ENCODE measurements at regions not wholly inside any gene's neighbourhood (a gene's known extent, or its start where the extent isn't known, plus 50 kb on each side); places are given as distances from the start of the nearest gene placed in this dataset.

DNA sequence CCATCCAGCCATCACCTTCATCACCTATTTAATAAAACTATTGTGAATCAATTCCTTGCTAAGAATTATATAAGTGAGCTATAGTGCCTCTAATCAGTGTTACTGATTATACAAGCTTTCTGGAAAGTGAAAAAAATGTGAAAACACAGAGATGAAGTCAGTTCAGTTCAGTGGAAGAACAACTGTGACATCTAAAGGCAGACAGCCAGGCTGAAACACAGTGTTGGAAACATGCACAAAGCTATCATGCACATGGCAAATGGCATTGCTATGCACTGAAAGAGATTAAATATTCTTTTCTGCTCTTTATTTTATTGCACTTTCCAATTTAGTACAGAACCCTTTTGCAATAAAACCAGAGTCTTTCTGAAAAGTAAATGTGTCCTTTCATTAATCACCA lies 294.0 kb downstream of the RBM26 start:
- TF ChIP-seq, protein P1, sequence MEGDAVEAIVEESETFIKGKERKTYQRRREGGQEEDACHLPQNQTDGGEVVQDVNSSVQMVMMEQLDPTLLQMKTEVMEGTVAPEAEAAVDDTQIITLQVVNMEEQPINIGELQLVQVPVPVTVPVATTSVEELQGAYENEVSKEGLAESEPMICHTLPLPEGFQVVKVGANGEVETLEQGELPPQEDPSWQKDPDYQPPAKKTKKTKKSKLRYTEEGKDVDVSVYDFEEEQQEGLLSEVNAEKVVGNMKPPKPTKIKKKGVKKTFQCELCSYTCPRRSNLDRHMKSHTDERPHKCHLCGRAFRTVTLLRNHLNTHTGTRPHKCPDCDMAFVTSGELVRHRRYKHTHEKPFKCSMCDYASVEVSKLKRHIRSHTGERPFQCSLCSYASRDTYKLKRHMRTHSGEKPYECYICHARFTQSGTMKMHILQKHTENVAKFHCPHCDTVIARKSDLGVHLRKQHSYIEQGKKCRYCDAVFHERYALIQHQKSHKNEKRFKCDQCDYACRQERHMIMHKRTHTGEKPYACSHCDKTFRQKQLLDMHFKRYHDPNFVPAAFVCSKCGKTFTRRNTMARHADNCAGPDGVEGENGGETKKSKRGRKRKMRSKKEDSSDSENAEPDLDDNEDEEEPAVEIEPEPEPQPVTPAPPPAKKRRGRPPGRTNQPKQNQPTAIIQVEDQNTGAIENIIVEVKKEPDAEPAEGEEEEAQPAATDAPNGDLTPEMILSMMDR (IDR thresholded peaks at IDR 0.05; ENCODE audit: low read depth, low read length, poor library complexity, severe bottlenecking): no peak
- TF ChIP-seq EZH2phosphoT487 (IDR thresholded peaks at IDR 0.05; ENCODE audit: borderline replicate concordance, low read length): no peak
